ENCODE measurements at regions not wholly inside any gene's neighbourhood (a gene's known extent, or its start where the extent isn't known, plus 50 kb on each side); places are given as distances from the start of the nearest gene placed in this dataset.

GRCh38 chr5:54746777-54747398 lies 229.3 kb downstream of the SNX18 start:
- Histone ChIP-seq H3K27ac (no peak overlapping the region), H3K36me3 (no peaks in the 10 kb centered on the region), H3K9me3 (no peaks in the 10 kb centered on the region), H3K4me3 (no peak overlapping the region), H3K4me1 (peaks cover 0 to 10% (median 3%) of the 10 kb centered on the region in 4 donors), H3K27me3 (no peaks in the 10 kb centered on the region)
- intact Hi-C loops (cut with DNase I) = no loop called here
- TF ChIP-seq, protein P1, sequence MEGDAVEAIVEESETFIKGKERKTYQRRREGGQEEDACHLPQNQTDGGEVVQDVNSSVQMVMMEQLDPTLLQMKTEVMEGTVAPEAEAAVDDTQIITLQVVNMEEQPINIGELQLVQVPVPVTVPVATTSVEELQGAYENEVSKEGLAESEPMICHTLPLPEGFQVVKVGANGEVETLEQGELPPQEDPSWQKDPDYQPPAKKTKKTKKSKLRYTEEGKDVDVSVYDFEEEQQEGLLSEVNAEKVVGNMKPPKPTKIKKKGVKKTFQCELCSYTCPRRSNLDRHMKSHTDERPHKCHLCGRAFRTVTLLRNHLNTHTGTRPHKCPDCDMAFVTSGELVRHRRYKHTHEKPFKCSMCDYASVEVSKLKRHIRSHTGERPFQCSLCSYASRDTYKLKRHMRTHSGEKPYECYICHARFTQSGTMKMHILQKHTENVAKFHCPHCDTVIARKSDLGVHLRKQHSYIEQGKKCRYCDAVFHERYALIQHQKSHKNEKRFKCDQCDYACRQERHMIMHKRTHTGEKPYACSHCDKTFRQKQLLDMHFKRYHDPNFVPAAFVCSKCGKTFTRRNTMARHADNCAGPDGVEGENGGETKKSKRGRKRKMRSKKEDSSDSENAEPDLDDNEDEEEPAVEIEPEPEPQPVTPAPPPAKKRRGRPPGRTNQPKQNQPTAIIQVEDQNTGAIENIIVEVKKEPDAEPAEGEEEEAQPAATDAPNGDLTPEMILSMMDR (IDR thresholded peaks at IDR 0.05) = no peak
- no peak for TF ChIP-seq POLR2A (IDR thresholded peaks at IDR 0.05)
- ATAC-seq (no peak), DNase-seq (no peak)
- WGBS (ENCODE audit: insufficient coverage, low coverage, low lambda C conversion rate, missing lambda C conversion rate) = 93% methylated on average over 9 of the region's 10 CpGs

DNA sequence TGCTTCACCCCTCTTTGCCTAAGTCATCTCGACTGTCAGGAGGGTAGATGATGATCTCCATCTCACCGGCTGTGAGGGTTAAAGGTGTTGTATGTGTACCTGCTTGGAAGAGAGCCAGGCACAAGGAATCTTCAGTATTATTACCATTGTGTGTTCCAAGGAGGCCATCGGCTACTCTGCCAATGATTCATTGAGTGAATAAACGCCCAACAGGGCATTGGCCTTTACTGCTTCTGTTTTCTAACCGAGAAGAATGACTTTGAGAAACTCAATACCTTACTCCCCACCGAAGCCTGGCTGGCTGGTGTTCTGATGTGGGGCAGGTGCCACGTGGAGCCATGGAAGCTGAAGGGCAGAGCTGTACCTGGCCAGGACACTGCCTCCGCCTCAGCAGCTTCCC lies 228.8 kb downstream of the SNX18 start:
- H3K27me3 ChIP-seq = no peaks in the 10 kb centered on the region
- H3K4me1 ChIP-seq = peaks cover 0 to 10% (median 3%) of the 10 kb centered on the region in 4 donors
- intact Hi-C loops (cut with DNase I) = no loop called here
- DNase-seq = no peak
- WGBS (ENCODE audit: insufficient coverage, low coverage, low lambda C conversion rate, missing lambda C conversion rate) = 73% methylated on average over 4 of the region's 8 CpGs
- no peak for ATAC-seq
- H3K4me3 ChIP-seq = no peak overlapping the region
- H3K36me3 ChIP-seq = no peaks in the 10 kb centered on the region
- no peak for TF ChIP-seq POLR2A (IDR thresholded peaks at IDR 0.05)
- TF ChIP-seq, protein P1 (IDR thresholded peaks at IDR 0.05) = no peak
- H3K9me3 ChIP-seq = no peaks in the 10 kb centered on the region
- H3K27ac ChIP-seq = no peak overlapping the region

GRCh38 chr5:54745599-54745998 lies 228.0 kb downstream of the SNX18 start:
- Histone ChIP-seq H3K4me1 (peaks cover 0 to 10% (median 3%) of the 10 kb centered on the region in 4 donors), H3K9me3 (no peaks in the 10 kb centered on the region), H3K27ac (no peak overlapping the region), H3K4me3 (no peak overlapping the region), H3K27me3 (no peaks in the 10 kb centered on the region), H3K36me3 (no peaks in the 10 kb centered on the region)
- ATAC-seq (no peak), DNase-seq (no peak)
- WGBS (ENCODE audit: insufficient coverage, low coverage, low lambda C conversion rate, missing lambda C conversion rate) = 74% methylated on average over 5 of the region's 5 CpGs
- intact Hi-C loops (cut with DNase I) = no loop called here
- TF ChIP-seq, protein P1 (IDR thresholded peaks at IDR 0.05) = no peak
- no peak for TF ChIP-seq POLR2A (IDR thresholded peaks at IDR 0.05)

GRCh38 chr5:54743997-54744788 lies 226.6 kb downstream of the SNX18 start:
- intact Hi-C loops (cut with DNase I) = no loop called here
- H3K36me3 ChIP-seq = no peaks in the 10 kb centered on the region
- ATAC-seq = peak; percentile 62 to 74 (median 72)
- peaks cover 0 to 10% (median 3%) of the 10 kb centered on the region in 4 donors for H3K4me1 ChIP-seq
- H3K9me3 ChIP-seq = no peaks in the 10 kb centered on the region
- H3K27ac ChIP-seq = peak overlapping the region; percentile 28 to 81 (median 45)
- H3K4me3 ChIP-seq = no peak overlapping the region
- TF ChIP-seq POLR2A (IDR thresholded peaks at IDR 0.05) = no peak
- TF ChIP-seq, protein P1 (IDR thresholded peaks at IDR 0.05) = no peak
- H3K27me3 ChIP-seq = no peaks in the 10 kb centered on the region
- WGBS (ENCODE audit: insufficient coverage, low coverage, low lambda C conversion rate, missing lambda C conversion rate) = 61% methylated on average over 7 of the region's 8 CpGs
- no peak for DNase-seq

Data from right lobe of liver (tissue), 6 donors.